B cell (primary cell): ENCODE measurements at regions not wholly inside any gene's neighbourhood (a gene's known extent, or its start where the extent isn't known, plus 50 kb on each side); places are given as distances from the start of the nearest gene placed in this dataset.

Experiments
- ATAC-seq: fragments of 200-7000 bp; cut with Tn5 transposase; one replicate; pipeline ENCODE4 v1.10.0; 2021; ENCODE audit warnings: low read depth, mild to moderate bottlenecking, moderate number of reproducible peaks, moderate library complexity
- CTCF ChIA-PET: fragments of 350-600 bp; sonication (Branson Sonifier 250); formaldehyde crosslinking; loops from one replicate; lab custom pipeline; 2021; ENCODE audit warnings: antibody characterized with exemption, inconsistent platforms; lab: Charles Lee
- POLR2A ChIA-PET: fragments of 350-600 bp; sonication (Branson Sonifier 250); formaldehyde crosslinking; loops from one replicate; lab custom pipeline; 2021; ENCODE audit warnings: antibody characterized with exemption; lab: Charles Lee
- DNase-seq: peaks from one replicate; pipeline ENCODE4 v3.0.0; 2013
- H2AFZ ChIP-seq: 2 replicates; pipeline ENCODE4 v1.6.1; 2012; ENCODE audit warnings: mild to moderate bottlenecking, low read depth, low read length; ENCODE audit not compliant: insufficient read depth, poor library complexity, severe bottlenecking
- H3K27ac ChIP-seq, 2 donors: 1 replicate in 1 of 2; 2 replicates in 1 of 2; pipeline ENCODE4 v1.5.1; 2012 to 2013; ENCODE audit warnings: low read length in 2 of 2, mild to moderate bottlenecking in 2 of 2, moderate library complexity in 1 of 2
- H3K27me3 ChIP-seq, 4 experiments: fragments of 200-600 bp in 1 of 4; sonication (generic) in 1 of 4; replicated peaks in 1 of 4; 1 replicate in 2 of 4; 2 replicates in 2 of 4; pipeline versions ENCODE4 v1.6.1 to v1.7.0; 2013 to 2016; ENCODE audit warnings: low read length in 3 of 4, mild to moderate bottlenecking in 2 of 4, mixed read lengths in 1 of 4, moderate library complexity in 1 of 4; ENCODE audit not compliant: insufficient read depth in 4 of 4, control insufficient read depth in 3 of 4; ENCODE audit errors: control extremely low read depth in 1 of 4
- H3K36me3 ChIP-seq, 2 experiments: replicated peaks in 1 of 2; 1 replicate in 1 of 2; 2 replicates in 1 of 2; pipeline versions ENCODE4 v1.6.1 to v1.7.1; 2013; ENCODE audit warnings: low read length in 1 of 2; ENCODE audit not compliant: insufficient read depth in 2 of 2, control insufficient read depth in 1 of 2; ENCODE audit errors: control extremely low read depth in 1 of 2, extremely low read depth in 1 of 2
- H3K4me1 ChIP-seq, 2 donors: fragments of 200-600 bp in 1 of 2; sonication (generic) in 1 of 2; 1 replicate in 1 of 2; 2 replicates in 1 of 2; pipeline versions ENCODE4 v1.5.1 to v1.6.1; 2013 to 2017; ENCODE audit warnings: low read length in 2 of 2; ENCODE audit not compliant: control insufficient read depth in 2 of 2, insufficient read depth in 2 of 2
- H3K4me2 ChIP-seq: replicated peaks from 2 replicates; pipeline ENCODE3; 2012; ENCODE audit warnings: mild to moderate bottlenecking, low read depth, low read length; ENCODE audit not compliant: poor library complexity, severe bottlenecking
- H3K4me3 ChIP-seq, 5 experiments: fragments of 200-600 bp in 1 of 5; sonication (generic) in 1 of 5; 1 replicate in 3 of 5; 2 replicates in 2 of 5; pipeline versions ENCODE4 v1.5.1 to v1.7.0; 2011 to 2016; ENCODE audit warnings: low read length in 4 of 5, mild to moderate bottlenecking in 4 of 5, low read depth in 2 of 5, control low read depth in 1 of 5, moderate library complexity in 1 of 5; ENCODE audit not compliant: insufficient read depth in 1 of 5; ENCODE audit errors: control extremely low read depth in 1 of 5, extremely low read depth in 1 of 5
- H3K79me2 ChIP-seq: fragments of 200-600 bp; sonication (generic); one replicate; pipeline ENCODE4 v1.6.0; 2016; ENCODE audit warnings: low read length; ENCODE audit not compliant: control insufficient read depth, insufficient read depth
- H3K9ac ChIP-seq: fragments of 200-600 bp; sonication (generic); 2 replicates; pipeline ENCODE4 v1.6.1; 2017; ENCODE audit warnings: mild to moderate bottlenecking, low read length, moderate library complexity
- H3K9me3 ChIP-seq, 3 donors: one replicate each; pipeline versions ENCODE4 v1.6.1 to v1.7.1; 2013; ENCODE audit warnings: low read length in 2 of 3; ENCODE audit not compliant: control insufficient read depth in 2 of 3, insufficient read depth in 1 of 3; ENCODE audit errors: control extremely low read depth in 1 of 3
- H4K20me1 ChIP-seq: 2 replicates; pipeline ENCODE4 v1.6.0; 2012; ENCODE audit warnings: mild to moderate bottlenecking, low read length; ENCODE audit not compliant: insufficient read depth, control insufficient read depth, poor library complexity, severe bottlenecking
- H3K27ac Mint-ChIP-seq: one replicate; pipeline ENCODE4 v1.8.0; 2021; ENCODE audit warnings: mixed read lengths
- H3K27me3 Mint-ChIP-seq: one replicate; pipeline ENCODE4 v1.8.0; 2021; ENCODE audit warnings: mixed read lengths
- H3K4me1 Mint-ChIP-seq: one replicate; pipeline ENCODE4 v1.8.0; 2021; ENCODE audit warnings: mixed read lengths
- H3K4me3 Mint-ChIP-seq: one replicate; pipeline ENCODE4 v1.8.0; 2021; ENCODE audit warnings: mixed read lengths
- H3K9me3 Mint-ChIP-seq: one replicate; pipeline ENCODE4 v1.8.0; 2022; ENCODE audit warnings: mixed read lengths; ENCODE audit not compliant: insufficient read depth
- EZH2 ChIP-seq: IDR thresholded peaks from 2 replicates; pipeline ENCODE4 v1.6.1; 2012; ENCODE audit warnings: borderline replicate concordance, low read depth, mild to moderate bottlenecking, moderate library complexity, low read length; ENCODE audit not compliant: insufficient read depth, poor library complexity, severe bottlenecking
- WGBS: methylation state at CpG from one replicate; pipeline ENCODE4 v1.1.5; 2013; ENCODE audit warnings: missing lambda C conversion rate; ENCODE audit not compliant: insufficient coverage; 5-methylcytosine and 5-hydroxymethylcytosine counted together
- intact Hi-C: fragments of 100-400 bp; cut with micrococcal nuclease; formaldehyde crosslinking; loops from one replicate; pipeline ENCODE4 v1.10.0; 2022
- TF ChIP-seq, protein P1 (sequence below): fragments of 200-600 bp; IDR thresholded peaks from one replicate; pipeline ENCODE4 v1.8.0; 2022; ENCODE audit warnings: antibody characterized with exemption, mild to moderate bottlenecking

DNA sequence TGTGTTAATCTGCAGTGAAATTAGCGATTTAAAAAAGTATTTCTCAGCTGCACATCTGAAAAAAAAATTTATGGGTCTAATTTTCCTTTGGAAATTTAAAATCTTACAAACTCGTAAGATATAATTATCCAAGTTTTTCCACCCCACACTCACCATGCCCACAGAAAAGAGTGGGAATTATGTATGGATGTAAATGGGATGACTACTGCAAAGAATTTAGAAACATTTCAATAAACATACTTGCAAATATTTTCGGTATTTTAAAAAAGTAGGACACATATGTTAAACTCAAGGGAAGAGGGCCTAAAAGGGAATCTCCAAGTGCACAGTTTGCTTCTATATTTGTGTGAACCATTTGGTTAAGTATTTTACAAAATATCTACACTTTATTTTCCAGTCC, 1039.9 kb upstream of the POU3F3 start:
- POLR2A ChIA-PET: no interaction called here
- ATAC-seq: no peak
- no peaks in the 10 kb centered on the region for H4K20me1 ChIP-seq
- no peak overlapping the region for H2AFZ ChIP-seq
- H3K4me3 ChIP-seq: no peak overlapping the region
- Mint-ChIP-seq H3K9me3 (no peaks in the 10 kb centered on the region), H3K4me3 (no peak overlapping the region), H3K27ac (no peak overlapping the region), H3K27me3 (no peaks in the 10 kb centered on the region), H3K4me1 (no peaks in the 10 kb centered on the region)
- no peaks in the 10 kb centered on the region for H3K4me1 ChIP-seq
- WGBS: no CpG with 5 or more reads among the region's 3 CpGs
- TF ChIP-seq, protein P1, sequence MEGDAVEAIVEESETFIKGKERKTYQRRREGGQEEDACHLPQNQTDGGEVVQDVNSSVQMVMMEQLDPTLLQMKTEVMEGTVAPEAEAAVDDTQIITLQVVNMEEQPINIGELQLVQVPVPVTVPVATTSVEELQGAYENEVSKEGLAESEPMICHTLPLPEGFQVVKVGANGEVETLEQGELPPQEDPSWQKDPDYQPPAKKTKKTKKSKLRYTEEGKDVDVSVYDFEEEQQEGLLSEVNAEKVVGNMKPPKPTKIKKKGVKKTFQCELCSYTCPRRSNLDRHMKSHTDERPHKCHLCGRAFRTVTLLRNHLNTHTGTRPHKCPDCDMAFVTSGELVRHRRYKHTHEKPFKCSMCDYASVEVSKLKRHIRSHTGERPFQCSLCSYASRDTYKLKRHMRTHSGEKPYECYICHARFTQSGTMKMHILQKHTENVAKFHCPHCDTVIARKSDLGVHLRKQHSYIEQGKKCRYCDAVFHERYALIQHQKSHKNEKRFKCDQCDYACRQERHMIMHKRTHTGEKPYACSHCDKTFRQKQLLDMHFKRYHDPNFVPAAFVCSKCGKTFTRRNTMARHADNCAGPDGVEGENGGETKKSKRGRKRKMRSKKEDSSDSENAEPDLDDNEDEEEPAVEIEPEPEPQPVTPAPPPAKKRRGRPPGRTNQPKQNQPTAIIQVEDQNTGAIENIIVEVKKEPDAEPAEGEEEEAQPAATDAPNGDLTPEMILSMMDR: no peak
- no peak for TF ChIP-seq EZH2
- no peak overlapping the region for H3K9ac ChIP-seq
- H3K4me2 ChIP-seq: no peak overlapping the region
- no peaks in the 10 kb centered on the region for H3K9me3 ChIP-seq
- no peaks in the 10 kb centered on the region for H3K36me3 ChIP-seq
- CTCF ChIA-PET: no interaction called here
- no peaks in the 10 kb centered on the region for H3K27me3 ChIP-seq
- no peaks in the 10 kb centered on the region for H3K79me2 ChIP-seq
- intact Hi-C loops: no loop called here
- DNase-seq: no peak
- no peak overlapping the region for H3K27ac ChIP-seq

DNA sequence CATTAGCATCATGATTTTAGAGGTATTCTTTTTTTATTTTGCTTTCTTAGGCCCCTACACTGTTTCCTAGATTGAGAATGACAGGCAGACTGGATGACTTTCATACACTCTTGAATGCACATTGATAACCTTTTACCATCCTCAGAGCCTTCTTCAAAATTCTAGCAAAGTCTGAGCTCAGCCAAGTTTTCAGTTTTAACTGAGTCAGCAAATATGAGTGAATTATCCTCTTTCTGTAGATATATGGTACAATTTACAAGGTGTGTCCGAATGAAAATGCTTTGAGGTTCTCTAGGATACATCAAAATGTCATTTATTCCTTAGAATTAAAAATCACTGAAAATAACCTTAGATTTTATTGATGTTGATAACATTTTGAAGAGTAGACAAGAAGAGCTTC, 1038.2 kb upstream of the POU3F3 start:
- no peaks in the 10 kb centered on the region for H3K36me3 ChIP-seq
- no peak overlapping the region for H3K4me3 ChIP-seq
- no peaks in the 10 kb centered on the region for H4K20me1 ChIP-seq
- Mint-ChIP-seq H3K27ac (no peak overlapping the region), H3K27me3 (no peaks in the 10 kb centered on the region), H3K4me3 (no peak overlapping the region), H3K4me1 (no peaks in the 10 kb centered on the region), H3K9me3 (no peaks in the 10 kb centered on the region)
- H3K9ac ChIP-seq: no peak overlapping the region
- H3K4me1 ChIP-seq: no peaks in the 10 kb centered on the region
- ChIA-PET CTCF (no interaction called here), POLR2A (no interaction called here)
- no peaks in the 10 kb centered on the region for H3K79me2 ChIP-seq
- no peaks in the 10 kb centered on the region for H3K27me3 ChIP-seq
- WGBS: no CpG with 5 or more reads among the region's 1 CpG
- no peaks in the 10 kb centered on the region for H3K9me3 ChIP-seq
- H2AFZ ChIP-seq: no peak overlapping the region
- DNase-seq (no peak), ATAC-seq (no peak)
- no peak for TF ChIP-seq EZH2
- TF ChIP-seq, protein P1: no peak
- H3K27ac ChIP-seq: no peak overlapping the region
- no peak overlapping the region for H3K4me2 ChIP-seq
- intact Hi-C loops: no loop called here
